ENCODE measurements at regions not wholly inside any gene's neighbourhood (a gene's known extent, or its start where the extent isn't known, plus 50 kb on each side); places are given as distances from the start of the nearest gene placed in this dataset.
"Not testable (repeated sequence)": the region's sequence is repeated elsewhere in the genome, so short reads cannot be mapped to it uniquely, and the experiment has no call there.

DNA sequence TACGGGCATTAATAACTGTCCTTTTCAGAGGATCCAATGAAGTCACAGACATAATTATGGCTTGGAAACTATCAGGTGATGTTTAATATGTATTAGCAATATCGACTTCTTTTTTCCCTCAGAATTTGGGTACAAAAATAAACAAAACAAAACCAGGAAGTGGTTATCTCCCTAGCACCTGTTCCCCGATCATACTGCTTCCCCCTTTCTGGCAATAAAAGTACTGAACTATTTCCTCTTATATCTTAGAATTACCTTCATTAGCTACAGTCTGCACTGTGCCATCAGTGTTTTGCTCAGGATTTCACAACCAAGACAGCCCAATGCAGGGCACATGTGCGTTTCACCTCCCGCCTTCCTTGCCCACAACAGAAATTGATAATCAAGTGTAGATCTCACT is 216.9 kb upstream of the BTBD3 start:
- Histone ChIP-seq H3K27me3 (ENCODE audit: control insufficient read depth in 1 of 2, insufficient read depth in 2 of 2, low read length in 2 of 2) (no peaks in the 10 kb centered on the region), H3K27ac (ENCODE audit: low read depth in 1 of 2, low read length in 2 of 2) (no peak overlapping the region), H3K4me1 (ENCODE audit: insufficient read depth, low read length) (no peaks in the 10 kb centered on the region), H3K36me3 (ENCODE audit: insufficient read depth, low read length) (no peaks in the 10 kb centered on the region), H3K4me3 (ENCODE audit: low read length) (no peak overlapping the region), H3K9me3 (ENCODE audit: control insufficient read depth in 1 of 2, insufficient read depth in 1 of 2, low read length in 2 of 2) (peaks cover 0 to 7% of the 10 kb centered on the region in 2 experiments)
- Mint-ChIP-seq H3K27me3 (no peaks in the 10 kb centered on the region), H3K36me3 (ENCODE audit: low read depth) (no peaks in the 10 kb centered on the region), H3K27ac (no peak overlapping the region), H3K9me3 (peaks cover 5% of the 10 kb centered on the region), H3K4me1 (ENCODE audit: low read depth) (no peaks in the 10 kb centered on the region), H3K4me3 (no peak overlapping the region)
- ATAC-seq (ENCODE audit: poor library complexity) (no peak), DNase-seq (no peak)
- intact Hi-C loops (cut with DNase I, micrococcal nuclease), result no loop called here
- TF ChIP-seq, protein P1, sequence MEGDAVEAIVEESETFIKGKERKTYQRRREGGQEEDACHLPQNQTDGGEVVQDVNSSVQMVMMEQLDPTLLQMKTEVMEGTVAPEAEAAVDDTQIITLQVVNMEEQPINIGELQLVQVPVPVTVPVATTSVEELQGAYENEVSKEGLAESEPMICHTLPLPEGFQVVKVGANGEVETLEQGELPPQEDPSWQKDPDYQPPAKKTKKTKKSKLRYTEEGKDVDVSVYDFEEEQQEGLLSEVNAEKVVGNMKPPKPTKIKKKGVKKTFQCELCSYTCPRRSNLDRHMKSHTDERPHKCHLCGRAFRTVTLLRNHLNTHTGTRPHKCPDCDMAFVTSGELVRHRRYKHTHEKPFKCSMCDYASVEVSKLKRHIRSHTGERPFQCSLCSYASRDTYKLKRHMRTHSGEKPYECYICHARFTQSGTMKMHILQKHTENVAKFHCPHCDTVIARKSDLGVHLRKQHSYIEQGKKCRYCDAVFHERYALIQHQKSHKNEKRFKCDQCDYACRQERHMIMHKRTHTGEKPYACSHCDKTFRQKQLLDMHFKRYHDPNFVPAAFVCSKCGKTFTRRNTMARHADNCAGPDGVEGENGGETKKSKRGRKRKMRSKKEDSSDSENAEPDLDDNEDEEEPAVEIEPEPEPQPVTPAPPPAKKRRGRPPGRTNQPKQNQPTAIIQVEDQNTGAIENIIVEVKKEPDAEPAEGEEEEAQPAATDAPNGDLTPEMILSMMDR (IDR thresholded peaks at IDR 0.05), result no peak
- POLR2A ChIA-PET, result no interaction called here
- CTCF ChIA-PET, result no interaction called here

DNA sequence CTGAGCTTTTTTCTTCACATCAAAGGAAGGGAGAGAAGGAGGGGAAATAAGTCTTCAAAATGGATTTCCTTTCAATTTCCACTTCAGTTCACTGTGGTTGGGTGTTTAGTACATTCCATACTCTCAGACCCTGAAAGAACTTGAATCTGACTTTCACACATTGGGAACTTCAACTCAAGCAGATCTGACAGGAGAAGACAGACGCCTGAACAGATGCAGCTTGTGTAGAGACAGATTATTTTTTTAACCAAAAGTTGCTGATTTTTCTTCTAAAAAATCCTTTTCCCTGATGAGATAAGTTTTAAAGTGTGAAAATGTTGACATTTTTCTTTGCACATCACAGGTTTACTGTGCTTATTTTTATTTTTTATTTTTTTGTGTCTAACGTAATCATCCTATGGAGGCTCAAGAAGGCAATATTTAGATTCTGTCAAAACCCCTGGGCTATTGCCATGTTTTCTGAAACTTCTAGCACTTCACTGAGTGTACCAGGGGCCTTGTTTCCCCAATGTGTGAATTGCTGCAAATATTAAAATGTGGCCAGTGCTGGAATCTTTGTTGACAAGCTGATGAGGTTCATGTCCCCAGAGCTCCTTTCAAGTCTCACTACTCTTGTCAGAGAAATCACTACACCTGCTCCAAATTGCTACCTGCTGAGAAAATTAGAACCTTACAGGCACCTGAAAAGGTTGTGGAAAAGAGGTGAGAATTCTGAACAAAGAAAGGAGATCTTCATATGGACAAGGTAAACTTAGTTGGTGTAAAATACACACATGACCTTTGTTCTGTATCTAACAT is 214.8 kb upstream of the BTBD3 start:
- no peak overlapping the region for H3K4me3 ChIP-seq (ENCODE audit: low read length)
- Mint-ChIP-seq H3K27me3 (no peaks in the 10 kb centered on the region), H3K36me3 (ENCODE audit: low read depth) (no peaks in the 10 kb centered on the region), H3K9me3 (peaks cover 10% of the 10 kb centered on the region), H3K27ac (no peak overlapping the region), H3K4me1 (ENCODE audit: low read depth) (no peaks in the 10 kb centered on the region), H3K4me3 (no peak overlapping the region)
- H3K4me1 ChIP-seq (ENCODE audit: insufficient read depth, low read length), result no peaks in the 10 kb centered on the region
- no peaks in the 10 kb centered on the region for H3K36me3 ChIP-seq (ENCODE audit: insufficient read depth, low read length)
- TF ChIP-seq, protein P1 (IDR thresholded peaks at IDR 0.05), result no peak
- H3K27me3 ChIP-seq (ENCODE audit: control insufficient read depth in 1 of 2, insufficient read depth in 2 of 2, low read length in 2 of 2), result no peaks in the 10 kb centered on the region
- H3K9me3 ChIP-seq (ENCODE audit: control insufficient read depth in 1 of 2, insufficient read depth in 1 of 2, low read length in 2 of 2), result peaks cover 0 to 3% of the 10 kb centered on the region in 2 experiments
- ATAC-seq (ENCODE audit: poor library complexity) (no peak), DNase-seq (no peak)
- intact Hi-C loops (cut with DNase I, micrococcal nuclease), result no loop called here
- ChIA-PET POLR2A (no interaction called here), CTCF (no interaction called here)
- H3K27ac ChIP-seq (ENCODE audit: low read depth in 1 of 2, low read length in 2 of 2), result no peak overlapping the region

DNA sequence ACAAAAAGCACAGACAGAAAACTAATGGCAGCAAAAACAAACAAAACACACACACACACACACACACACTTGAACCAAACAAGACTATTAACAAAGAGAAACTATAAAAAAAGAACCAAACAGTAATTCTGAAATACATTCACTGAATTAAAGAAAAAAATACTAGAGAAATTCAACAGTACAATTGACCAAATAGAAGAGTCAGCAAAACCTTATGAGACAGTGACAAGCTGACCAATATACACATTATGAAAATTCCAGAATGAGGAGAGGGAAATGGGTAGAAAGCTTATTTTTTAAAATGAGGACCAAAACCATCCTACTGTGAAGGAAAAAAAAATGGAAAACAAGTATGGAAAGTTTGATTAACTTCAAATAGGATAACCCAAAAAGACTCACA is 212.2 kb upstream of the BTBD3 start:
- DNase-seq (no peak), ATAC-seq (ENCODE audit: poor library complexity) (no peak)
- H3K9me3 ChIP-seq (ENCODE audit: control insufficient read depth in 1 of 2, insufficient read depth in 1 of 2, low read length in 2 of 2), result no peaks in the 10 kb centered on the region
- POLR2A ChIA-PET, result no interaction called here
- H3K36me3 ChIP-seq (ENCODE audit: insufficient read depth, low read length), result no peaks in the 10 kb centered on the region
- intact Hi-C loops (cut with DNase I, micrococcal nuclease), result no loop called here
- H3K9me3 Mint-ChIP-seq, result peaks cover 8% of the 10 kb centered on the region
- TF ChIP-seq, protein P1 (IDR thresholded peaks at IDR 0.05), result no peak
- H3K27ac Mint-ChIP-seq, result no peak overlapping the region
- H3K27ac ChIP-seq (ENCODE audit: low read depth in 1 of 2, low read length in 2 of 2), result no peak overlapping the region
- no peaks in the 10 kb centered on the region for H3K4me1 Mint-ChIP-seq (ENCODE audit: low read depth)
- H3K27me3 Mint-ChIP-seq, result no peaks in the 10 kb centered on the region
- no peaks in the 10 kb centered on the region for H3K36me3 Mint-ChIP-seq (ENCODE audit: low read depth)
- CTCF ChIA-PET, result no interaction called here
- H3K27me3 ChIP-seq (ENCODE audit: control insufficient read depth in 1 of 2, insufficient read depth in 2 of 2, low read length in 2 of 2), result no peaks in the 10 kb centered on the region
- H3K4me1 ChIP-seq (ENCODE audit: insufficient read depth, low read length), result no peaks in the 10 kb centered on the region
- H3K4me3 ChIP-seq (ENCODE audit: low read length), result no peak overlapping the region
- no peak overlapping the region for H3K4me3 Mint-ChIP-seq

DNA sequence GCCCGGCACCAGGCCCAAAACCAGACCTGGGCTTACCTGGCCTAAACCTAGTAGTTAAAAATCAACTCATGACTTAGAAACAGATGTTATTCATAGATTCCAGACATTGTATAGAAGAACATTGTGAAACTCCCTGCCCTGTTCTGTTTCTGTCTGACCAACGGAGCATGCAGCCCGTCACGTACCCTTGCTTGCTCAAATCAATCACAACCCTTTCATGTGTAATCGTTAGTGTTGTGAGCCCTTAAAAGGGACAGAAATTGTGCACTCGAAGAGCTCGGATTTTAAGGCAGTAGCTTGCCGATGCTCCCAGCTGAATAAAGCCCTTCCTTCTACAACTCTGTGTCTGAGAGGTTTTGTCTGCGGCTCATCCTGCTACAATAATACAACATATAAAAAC is 209.5 kb upstream of the BTBD3 start:
- H3K36me3 Mint-ChIP-seq (ENCODE audit: low read depth); H3K36me3 ChIP-seq (ENCODE audit: insufficient read depth, low read length); POLR2A ChIA-PET; H3K9me3 Mint-ChIP-seq; H3K27ac ChIP-seq (ENCODE audit: low read depth in 1 of 2, low read length in 2 of 2); intact Hi-C loops (cut with DNase I, micrococcal nuclease); H3K4me3 ChIP-seq (ENCODE audit: low read length); CTCF ChIA-PET; ATAC-seq (ENCODE audit: poor library complexity); DNase-seq; H3K27ac Mint-ChIP-seq; H3K27me3 ChIP-seq (ENCODE audit: control insufficient read depth in 1 of 2, insufficient read depth in 2 of 2, low read length in 2 of 2); H3K9me3 ChIP-seq (ENCODE audit: control insufficient read depth in 1 of 2, insufficient read depth in 1 of 2, low read length in 2 of 2); H3K4me1 ChIP-seq (ENCODE audit: insufficient read depth, low read length); H3K27me3 Mint-ChIP-seq; H3K4me3 Mint-ChIP-seq; H3K4me1 Mint-ChIP-seq (ENCODE audit: low read depth): not testable (repeated sequence)

Measured in CD4-positive, alpha-beta T cell (primary cell).